HG03097 (cell line): ENCODE measurements at regions not wholly inside any gene's neighbourhood (a gene's known extent, or its start where the extent isn't known, plus 50 kb on each side); places are given as distances from the start of the nearest gene placed in this dataset.
A peak's percentile ranks its signal among the peaks of the same experiment; 100 is the strongest.

Experiments
- ATAC-seq: cut with Tn5 transposase; IDR thresholded peaks from one replicate; pipeline ENCODE4 v1.9.1; 2021; ENCODE audit not compliant: unreplicated experiment, low FRiP score

- ATAC-seq, result no peak
Measured at GRCh38 chr11:25943031-25943430, 388.9 kb upstream of the ANO3 start.

- no peak for ATAC-seq
Measured at GRCh38 chr11:25943777-25944661, 387.9 kb upstream of the ANO3 start.

- no peak for ATAC-seq
Measured at GRCh38 chr11:25949918-25950317, 382.0 kb upstream of the ANO3 start.

GRCh38 chr11:25953006-25953405 lies 378.9 kb upstream of the ANO3 start:
- no peak for ATAC-seq

GRCh38 chr11:25958045-25958444 lies 373.9 kb upstream of the ANO3 start:
- no peak for ATAC-seq

- no peak for ATAC-seq
Measured at GRCh38 chr11:25961539-25961938, 370.4 kb upstream of the ANO3 start.

GRCh38 chr11:25970726-25971508 lies 361.0 kb upstream of the ANO3 start:
- no peak for ATAC-seq

GRCh38 chr11:25980091-25980490 lies 351.8 kb upstream of the ANO3 start:
- ATAC-seq, result no peak

- ATAC-seq, result peak; percentile 98
Measured at GRCh38 chr11:25981998-25982397, 349.9 kb upstream of the ANO3 start.

- no peak for ATAC-seq
Measured at GRCh38 chr11:25983280-25983679, 348.6 kb upstream of the ANO3 start.

GRCh38 chr11:25988178-25988577 lies 343.8 kb upstream of the ANO3 start:
- no peak for ATAC-seq

- ATAC-seq, result no peak
Measured at GRCh38 chr11:25990406-25990805, 341.5 kb upstream of the ANO3 start.

GRCh38 chr11:25991476-25991875 lies 340.5 kb upstream of the ANO3 start:
- no peak for ATAC-seq

GRCh38 chr11:25992294-25992693 lies 339.6 kb upstream of the ANO3 start:
- ATAC-seq, result no peak

- no peak for ATAC-seq
Measured at GRCh38 chr11:25993016-25993415, 338.9 kb upstream of the ANO3 start.

GRCh38 chr11:26011474-26011873 lies 320.5 kb upstream of the ANO3 start:
- no peak for ATAC-seq

- no peak for ATAC-seq
Measured at GRCh38 chr11:26014456-26015115, 317.3 kb upstream of the ANO3 start.

- no peak for ATAC-seq
Measured at GRCh38 chr11:26017322-26017860, 314.5 kb upstream of the ANO3 start.

- ATAC-seq, result no peak
Measured at GRCh38 chr11:26017903-26018302, 314.0 kb upstream of the ANO3 start.

- ATAC-seq, result no peak
Measured at GRCh38 chr11:26018336-26018735, 313.6 kb upstream of the ANO3 start.

- ATAC-seq, result no peak
Measured at GRCh38 chr11:26019386-26019785, 312.5 kb upstream of the ANO3 start.
